ENCODE measurements at regions not wholly inside any gene's neighbourhood (a gene's known extent, or its start where the extent isn't known, plus 50 kb on each side); places are given as distances from the start of the nearest gene placed in this dataset.

- TF ChIP-seq GATA2 (IDR thresholded peaks at IDR 0.05; ENCODE audit: low read depth, low read length) (no peak), GATA3 (IDR thresholded peaks at IDR 0.05; ENCODE audit: low read depth, low read length) (no peak)
Observed at GRCh38 chr5:54620141-54620933, 102.8 kb downstream of the SNX18 start.

- TF ChIP-seq GATA2 (IDR thresholded peaks at IDR 0.05; ENCODE audit: low read depth, low read length) = no peak
- no peak for TF ChIP-seq GATA3 (IDR thresholded peaks at IDR 0.05; ENCODE audit: low read depth, low read length)
Observed at GRCh38 chr5:54619731-54620130, 102.2 kb downstream of the SNX18 start.

GRCh38 chr5:54616518-54617220 lies 99.1 kb downstream of the SNX18 start:
- TF ChIP-seq GATA3 (IDR thresholded peaks at IDR 0.05; ENCODE audit: low read depth, low read length) (no peak), GATA2 (IDR thresholded peaks at IDR 0.05; ENCODE audit: low read depth, low read length) (no peak)

GRCh38 chr5:54616031-54616430 lies 98.5 kb downstream of the SNX18 start:
- TF ChIP-seq GATA3 (IDR thresholded peaks at IDR 0.05; ENCODE audit: low read depth, low read length) (no peak), GATA2 (IDR thresholded peaks at IDR 0.05; ENCODE audit: low read depth, low read length) (no peak)

- TF ChIP-seq GATA2 (IDR thresholded peaks at IDR 0.05; ENCODE audit: low read depth, low read length) (no peak), GATA3 (IDR thresholded peaks at IDR 0.05; ENCODE audit: low read depth, low read length) (no peak)
Observed at GRCh38 chr5:54615381-54615780, 97.8 kb downstream of the SNX18 start.

GRCh38 chr5:54612711-54613110 lies 95.2 kb downstream of the SNX18 start:
- no peak for TF ChIP-seq GATA3 (IDR thresholded peaks at IDR 0.05; ENCODE audit: low read depth, low read length)
- TF ChIP-seq GATA2 (IDR thresholded peaks at IDR 0.05; ENCODE audit: low read depth, low read length) = no peak

GRCh38 chr5:54611290-54611951 lies 93.9 kb downstream of the SNX18 start:
- TF ChIP-seq GATA2 (IDR thresholded peaks at IDR 0.05; ENCODE audit: low read depth, low read length) = no peak
- no peak for TF ChIP-seq GATA3 (IDR thresholded peaks at IDR 0.05; ENCODE audit: low read depth, low read length)

GRCh38 chr5:54610197-54610944 lies 92.8 kb downstream of the SNX18 start:
- TF ChIP-seq GATA2 (IDR thresholded peaks at IDR 0.05; ENCODE audit: low read depth, low read length) = no peak
- TF ChIP-seq GATA3 (IDR thresholded peaks at IDR 0.05; ENCODE audit: low read depth, low read length) = no peak

- no peak for TF ChIP-seq GATA2 (IDR thresholded peaks at IDR 0.05; ENCODE audit: low read depth, low read length)
- no peak for TF ChIP-seq GATA3 (IDR thresholded peaks at IDR 0.05; ENCODE audit: low read depth, low read length)
Observed at GRCh38 chr5:54608423-54609085, 91.0 kb downstream of the SNX18 start.

GRCh38 chr5:54607006-54607405 lies 89.4 kb downstream of the SNX18 start:
- no peak for TF ChIP-seq GATA2 (IDR thresholded peaks at IDR 0.05; ENCODE audit: low read depth, low read length)
- no peak for TF ChIP-seq GATA3 (IDR thresholded peaks at IDR 0.05; ENCODE audit: low read depth, low read length)

GRCh38 chr5:54603372-54603771 lies 85.8 kb downstream of the SNX18 start:
- TF ChIP-seq GATA3 (IDR thresholded peaks at IDR 0.05; ENCODE audit: low read depth, low read length) (no peak), GATA2 (IDR thresholded peaks at IDR 0.05; ENCODE audit: low read depth, low read length) (no peak)

- TF ChIP-seq GATA3 (IDR thresholded peaks at IDR 0.05; ENCODE audit: low read depth, low read length) = no peak
- TF ChIP-seq GATA2 (IDR thresholded peaks at IDR 0.05; ENCODE audit: low read depth, low read length) = no peak
Observed at GRCh38 chr5:54602475-54602874, 84.9 kb downstream of the SNX18 start.

- TF ChIP-seq GATA3 (IDR thresholded peaks at IDR 0.05; ENCODE audit: low read depth, low read length) = no peak
- no peak for TF ChIP-seq GATA2 (IDR thresholded peaks at IDR 0.05; ENCODE audit: low read depth, low read length)
Observed at GRCh38 chr5:54601411-54602230, 84.1 kb downstream of the SNX18 start.
